ENCODE measurements at regions not wholly inside any gene's neighbourhood (a gene's known extent, or its start where the extent isn't known, plus 50 kb on each side); places are given as distances from the start of the nearest gene placed in this dataset.

GRCh38 chr11:96738311-96738710 is 348.5 kb downstream of the JRKL start:
- no peak for TF ChIP-seq CTCF (IDR thresholded peaks at IDR 0.05 in 8 of 11, conservative IDR thresholded peaks at IDR 0.05 in 3 of 11)
- no peak for TF ChIP-seq POLR2A (IDR thresholded peaks at IDR 0.05)
